ENCODE measurements at regions not wholly inside any gene's neighbourhood (a gene's known extent, or its start where the extent isn't known, plus 50 kb on each side); places are given as distances from the start of the nearest gene placed in this dataset.

DNA sequence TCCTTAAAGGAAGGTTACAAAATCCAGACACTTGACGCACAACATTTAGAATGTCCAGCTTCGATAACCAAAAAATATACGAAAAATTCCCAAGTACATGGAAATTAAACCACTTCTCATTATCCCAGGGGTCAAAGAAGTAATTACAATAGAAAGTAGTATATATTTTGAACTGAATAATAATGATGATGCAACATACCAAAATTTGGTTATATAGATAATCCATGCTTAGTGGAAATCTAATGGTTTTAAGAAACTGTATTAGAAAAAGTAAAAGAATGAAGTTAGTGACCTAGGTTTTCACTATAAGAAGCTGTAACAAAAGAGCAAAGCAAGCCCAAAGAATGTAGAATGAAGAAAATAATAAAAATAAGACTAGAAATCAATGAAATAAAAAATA lies 204.0 kb upstream of the PUM3 start:
- CTCF ChIA-PET = no interaction called here
- Histone ChIP-seq H3K9me3 (ENCODE audit: insufficient read depth, low read depth) (no peaks in the 10 kb centered on the region), H3K79me2 (ENCODE audit: low read depth) (no peaks in the 10 kb centered on the region), H3F3A (ENCODE audit: insufficient read depth, low read depth) (no peaks in the 10 kb centered on the region), H4K20me1 (ENCODE audit: insufficient read depth) (no peaks in the 10 kb centered on the region), H3K27ac (no peak overlapping the region), H3K27me3 (ENCODE audit: insufficient read depth, low read depth) (0 out of 2 replicates have a peak, but pooled peaks cover 2% of the 10 kb centered on the region), H3K36me3 (ENCODE audit: low read depth) (no peaks in the 10 kb centered on the region), H3K4me1 (replicated peaks; ENCODE audit: insufficient read depth) (no peaks in the 10 kb centered on the region), H2AFZ (no peak overlapping the region), H3K4me2 (no peak overlapping the region), H3K4me3 (no peak overlapping the region), H3K9me2 (ENCODE audit: insufficient read depth) (no peaks in the 10 kb centered on the region)
- BruUV-seq (replicated peaks) = no TSS peak
- DNase-seq = no peak
- intact Hi-C loops (cut with micrococcal nuclease; ENCODE audit: unreplicated experiment) = no loop called here
- POLR2A ChIA-PET (ENCODE audit: unreplicated experiment) = no interaction called here
- TF ChIP-seq, protein P1, sequence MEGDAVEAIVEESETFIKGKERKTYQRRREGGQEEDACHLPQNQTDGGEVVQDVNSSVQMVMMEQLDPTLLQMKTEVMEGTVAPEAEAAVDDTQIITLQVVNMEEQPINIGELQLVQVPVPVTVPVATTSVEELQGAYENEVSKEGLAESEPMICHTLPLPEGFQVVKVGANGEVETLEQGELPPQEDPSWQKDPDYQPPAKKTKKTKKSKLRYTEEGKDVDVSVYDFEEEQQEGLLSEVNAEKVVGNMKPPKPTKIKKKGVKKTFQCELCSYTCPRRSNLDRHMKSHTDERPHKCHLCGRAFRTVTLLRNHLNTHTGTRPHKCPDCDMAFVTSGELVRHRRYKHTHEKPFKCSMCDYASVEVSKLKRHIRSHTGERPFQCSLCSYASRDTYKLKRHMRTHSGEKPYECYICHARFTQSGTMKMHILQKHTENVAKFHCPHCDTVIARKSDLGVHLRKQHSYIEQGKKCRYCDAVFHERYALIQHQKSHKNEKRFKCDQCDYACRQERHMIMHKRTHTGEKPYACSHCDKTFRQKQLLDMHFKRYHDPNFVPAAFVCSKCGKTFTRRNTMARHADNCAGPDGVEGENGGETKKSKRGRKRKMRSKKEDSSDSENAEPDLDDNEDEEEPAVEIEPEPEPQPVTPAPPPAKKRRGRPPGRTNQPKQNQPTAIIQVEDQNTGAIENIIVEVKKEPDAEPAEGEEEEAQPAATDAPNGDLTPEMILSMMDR (conservative IDR thresholded peaks at IDR 0.05) = no peak

DNA sequence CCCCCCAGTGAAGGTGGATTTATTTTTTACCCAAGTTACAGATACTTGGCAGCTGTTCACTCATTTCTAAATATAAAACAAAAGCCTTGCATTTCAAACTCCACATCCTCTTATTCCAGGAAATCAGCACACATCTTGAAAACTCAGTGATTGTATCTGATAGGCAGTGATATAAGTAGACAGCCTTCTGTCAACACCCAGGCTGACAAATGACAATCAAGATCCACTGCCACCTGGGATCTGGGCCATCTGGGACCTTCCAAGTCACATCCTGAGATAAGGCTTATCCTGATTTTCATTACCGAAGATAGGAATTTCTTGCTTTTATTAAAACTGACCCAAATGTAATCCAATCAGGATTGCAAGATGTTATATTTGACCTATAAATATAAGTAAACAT lies 201.3 kb upstream of the PUM3 start:
- BruUV-seq (replicated peaks) = no TSS peak
- no peaks in the 10 kb centered on the region for H3F3A ChIP-seq (ENCODE audit: insufficient read depth, low read depth)
- no peaks in the 10 kb centered on the region for H3K9me3 ChIP-seq (ENCODE audit: insufficient read depth, low read depth)
- no peak for DNase-seq
- H3K27ac ChIP-seq = no peak overlapping the region
- no peaks in the 10 kb centered on the region for H3K9me2 ChIP-seq (ENCODE audit: insufficient read depth)
- no peaks in the 10 kb centered on the region for H3K36me3 ChIP-seq (ENCODE audit: low read depth)
- H4K20me1 ChIP-seq (ENCODE audit: insufficient read depth) = no peaks in the 10 kb centered on the region
- no peaks in the 10 kb centered on the region for H3K4me1 ChIP-seq (replicated peaks; ENCODE audit: insufficient read depth)
- H3K27me3 ChIP-seq (ENCODE audit: insufficient read depth, low read depth) = 0 out of 2 replicates have a peak, but pooled peaks cover 2% of the 10 kb centered on the region
- no peaks in the 10 kb centered on the region for H3K79me2 ChIP-seq (ENCODE audit: low read depth)
- H2AFZ ChIP-seq = no peak overlapping the region
- no peak overlapping the region for H3K4me2 ChIP-seq
- intact Hi-C loops (cut with micrococcal nuclease; ENCODE audit: unreplicated experiment) = no loop called here
- ChIA-PET CTCF (no interaction called here), POLR2A (ENCODE audit: unreplicated experiment) (no interaction called here)
- H3K4me3 ChIP-seq = no peak overlapping the region
- no peak for TF ChIP-seq EZH2 (IDR thresholded peaks at IDR 0.05; ENCODE audit: low read depth)
- TF ChIP-seq, protein P1 (conservative IDR thresholded peaks at IDR 0.05) = no peak

DNA sequence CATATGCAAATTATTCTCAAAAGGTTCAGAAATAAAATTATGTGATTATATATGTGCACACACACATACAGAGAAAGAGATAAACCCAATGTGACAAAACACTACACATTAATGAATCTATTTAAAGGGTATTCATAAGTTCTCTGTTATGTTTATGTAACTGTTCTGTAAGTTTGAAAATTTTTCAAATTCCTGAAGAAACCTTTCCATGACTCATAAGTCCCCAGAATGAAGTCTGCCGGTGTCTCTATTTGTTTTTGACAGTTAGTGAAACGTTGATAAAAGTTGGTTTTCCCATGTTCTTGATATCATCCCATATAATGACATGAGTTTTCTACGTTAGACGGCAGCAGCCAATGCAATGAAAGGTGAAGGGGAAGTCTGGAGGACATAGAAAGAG lies 199.5 kb upstream of the PUM3 start:
- H3K36me3 ChIP-seq (ENCODE audit: low read depth) = no peaks in the 10 kb centered on the region
- H3F3A ChIP-seq (ENCODE audit: insufficient read depth, low read depth) = no peaks in the 10 kb centered on the region
- TF ChIP-seq, protein P1 (conservative IDR thresholded peaks at IDR 0.05) = no peak
- no peak overlapping the region for H2AFZ ChIP-seq
- no peak overlapping the region for H3K4me2 ChIP-seq
- ChIA-PET CTCF (no interaction called here), POLR2A (ENCODE audit: unreplicated experiment) (no interaction called here)
- no peaks in the 10 kb centered on the region for H3K27me3 ChIP-seq (ENCODE audit: insufficient read depth, low read depth)
- H3K27ac ChIP-seq = no peak overlapping the region
- no peaks in the 10 kb centered on the region for H3K4me1 ChIP-seq (replicated peaks; ENCODE audit: insufficient read depth)
- BruUV-seq (replicated peaks) = no TSS peak
- no peak overlapping the region for H3K4me3 ChIP-seq
- DNase-seq = no peak
- H3K9me3 ChIP-seq (ENCODE audit: insufficient read depth, low read depth) = no peaks in the 10 kb centered on the region
- intact Hi-C loops (cut with micrococcal nuclease; ENCODE audit: unreplicated experiment) = no loop called here
- H4K20me1 ChIP-seq (ENCODE audit: insufficient read depth) = no peaks in the 10 kb centered on the region
- no peaks in the 10 kb centered on the region for H3K9me2 ChIP-seq (ENCODE audit: insufficient read depth)
- H3K79me2 ChIP-seq (ENCODE audit: low read depth) = no peaks in the 10 kb centered on the region

All from PC-9 (cell line).